Adrenal gland (tissue), 5 donors: ENCODE measurements at regions not wholly inside any gene's neighbourhood (a gene's known extent, or its start where the extent isn't known, plus 50 kb on each side); places are given as distances from the start of the nearest gene placed in this dataset.

Experiments
- POLR2A ChIP-seq, 2 donors: fragments of 450-650 bp; IDR thresholded peaks; one replicate each; pipeline ENCODE4 v1.6.1; 2017; ENCODE audit warnings: antibody characterized with exemption in 2 of 2, mild to moderate bottlenecking in 2 of 2, moderate library complexity in 1 of 2
- TF ChIP-seq, protein P1 (sequence below), 6 experiments: fragments of 450-650 bp in 4 of 6; fragments of 200-600 bp in 2 of 6; sonication (generic) in 1 of 6; IDR thresholded peaks; 1 replicate in 5 of 6; 2 replicates in 1 of 6; pipeline versions ENCODE4 v1.5.1 to v1.8.0; 2016 to 2021; ENCODE audit warnings: antibody characterized with exemption in 6 of 6, mild to moderate bottlenecking in 2 of 6, moderate library complexity in 1 of 6
- donor health status: DM: no; HTN: no; CAD: no.

DNA sequence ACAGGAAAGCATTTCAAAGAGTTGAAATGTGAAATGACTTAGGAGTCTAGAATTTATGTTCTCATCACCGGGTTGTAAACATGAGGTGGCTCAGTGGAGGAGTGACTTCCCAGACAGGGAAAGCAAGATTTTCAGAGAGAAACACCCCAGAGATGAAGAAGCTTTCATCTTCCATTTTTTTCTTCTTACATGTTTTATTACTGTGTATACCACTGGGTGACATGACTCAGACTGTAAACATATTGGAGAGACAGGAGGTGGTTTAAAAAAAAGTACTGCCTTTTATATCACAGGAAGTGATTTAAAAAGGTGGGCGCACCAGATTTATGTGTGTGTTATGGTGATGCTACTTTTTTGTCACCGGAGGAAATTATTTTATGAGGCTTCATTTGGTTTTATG, 209.1 kb upstream of the TUT7 start:
- TF ChIP-seq, protein P1, sequence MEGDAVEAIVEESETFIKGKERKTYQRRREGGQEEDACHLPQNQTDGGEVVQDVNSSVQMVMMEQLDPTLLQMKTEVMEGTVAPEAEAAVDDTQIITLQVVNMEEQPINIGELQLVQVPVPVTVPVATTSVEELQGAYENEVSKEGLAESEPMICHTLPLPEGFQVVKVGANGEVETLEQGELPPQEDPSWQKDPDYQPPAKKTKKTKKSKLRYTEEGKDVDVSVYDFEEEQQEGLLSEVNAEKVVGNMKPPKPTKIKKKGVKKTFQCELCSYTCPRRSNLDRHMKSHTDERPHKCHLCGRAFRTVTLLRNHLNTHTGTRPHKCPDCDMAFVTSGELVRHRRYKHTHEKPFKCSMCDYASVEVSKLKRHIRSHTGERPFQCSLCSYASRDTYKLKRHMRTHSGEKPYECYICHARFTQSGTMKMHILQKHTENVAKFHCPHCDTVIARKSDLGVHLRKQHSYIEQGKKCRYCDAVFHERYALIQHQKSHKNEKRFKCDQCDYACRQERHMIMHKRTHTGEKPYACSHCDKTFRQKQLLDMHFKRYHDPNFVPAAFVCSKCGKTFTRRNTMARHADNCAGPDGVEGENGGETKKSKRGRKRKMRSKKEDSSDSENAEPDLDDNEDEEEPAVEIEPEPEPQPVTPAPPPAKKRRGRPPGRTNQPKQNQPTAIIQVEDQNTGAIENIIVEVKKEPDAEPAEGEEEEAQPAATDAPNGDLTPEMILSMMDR (IDR thresholded peaks at IDR 0.05), result no peak
- TF ChIP-seq POLR2A (IDR thresholded peaks at IDR 0.05), result no peak
